NOMO-1 treated with dmso at 0.1 percent for 144 hours (cell line): ENCODE measurements at regions not wholly inside any gene's neighbourhood (a gene's known extent, or its start where the extent isn't known, plus 50 kb on each side); places are given as distances from the start of the nearest gene placed in this dataset.
A peak's percentile ranks its signal among the peaks of the same experiment; 100 is the strongest.

Source experiments
- DNase-seq: peaks from one replicate; lab custom pipeline; 2025; ENCODE audit not compliant: unreplicated experiment; lab: John Stamatoyannopoulos, UW

DNA sequence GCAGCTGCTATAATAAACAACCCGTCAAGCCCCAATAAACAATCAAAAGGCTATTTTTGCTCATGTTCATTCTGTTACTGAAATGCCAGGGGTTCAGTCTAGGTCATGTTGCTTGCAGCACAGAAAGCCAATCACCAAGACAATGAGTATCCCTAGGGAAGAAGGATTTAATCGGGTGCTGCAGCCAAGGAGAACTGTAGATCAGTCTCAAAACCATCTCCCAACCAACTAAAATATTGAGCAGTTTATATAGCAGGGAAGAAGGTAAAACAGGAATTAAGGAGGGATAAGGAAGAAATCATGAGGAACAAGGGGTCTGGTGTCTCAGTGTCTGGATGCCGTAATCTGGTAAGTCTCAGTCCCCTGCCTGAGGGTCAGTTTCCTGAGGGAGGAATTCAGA is 169.5 kb downstream of the BLID start:
- DNase-seq: no peak

DNA sequence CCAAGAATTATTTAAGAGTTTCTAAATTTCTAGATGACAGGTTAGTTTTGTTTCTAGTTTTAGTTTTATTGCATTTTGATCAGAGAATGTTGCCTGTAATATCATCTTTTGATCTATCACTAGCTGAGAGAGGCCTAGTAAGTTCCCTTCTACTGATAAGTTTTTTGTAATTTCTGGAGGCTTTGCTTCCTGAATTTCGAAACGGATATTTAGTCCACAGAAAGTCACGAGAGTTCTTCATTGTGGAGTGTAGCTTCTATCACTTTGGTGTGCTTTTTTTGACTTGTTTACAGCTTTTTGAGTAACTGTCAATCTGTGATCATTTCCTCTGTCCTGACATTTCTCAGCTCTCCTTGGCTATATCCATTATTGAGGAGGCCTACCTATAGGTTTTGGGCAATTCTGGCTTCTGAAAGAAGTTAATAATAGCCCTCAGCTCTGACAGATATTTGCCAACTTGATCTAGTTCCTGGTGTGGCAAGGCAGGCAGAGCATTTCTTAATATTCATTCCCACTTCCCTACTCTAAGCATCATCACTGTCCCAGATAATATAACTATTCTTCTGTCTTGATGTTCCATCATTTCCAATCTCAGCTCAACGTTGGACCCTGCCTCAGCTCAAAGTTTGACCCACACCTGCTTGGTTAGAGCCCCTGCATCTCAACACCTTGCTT is 171.3 kb downstream of the BLID start:
- peak; percentile 28 for DNase-seq

DNA sequence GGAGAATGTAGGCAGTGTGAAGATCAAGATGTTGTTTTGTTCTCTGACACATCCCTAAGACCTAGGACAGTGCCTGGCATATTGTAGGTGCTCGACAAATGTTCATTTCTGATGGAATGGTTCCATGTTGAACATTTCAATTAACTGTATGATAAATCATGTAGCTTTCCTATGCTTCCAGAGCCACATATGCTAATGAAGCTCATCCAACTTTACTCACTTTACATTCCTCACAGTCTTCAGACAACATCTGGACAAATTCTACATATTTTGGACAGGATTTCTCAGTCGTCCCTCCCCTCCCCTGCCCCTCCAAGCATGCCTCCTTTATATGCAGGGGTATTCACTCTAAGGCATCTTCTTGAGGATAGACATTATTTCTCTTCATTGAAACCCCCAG is 177.9 kb downstream of the BLID start:
- no peak for DNase-seq

DNA sequence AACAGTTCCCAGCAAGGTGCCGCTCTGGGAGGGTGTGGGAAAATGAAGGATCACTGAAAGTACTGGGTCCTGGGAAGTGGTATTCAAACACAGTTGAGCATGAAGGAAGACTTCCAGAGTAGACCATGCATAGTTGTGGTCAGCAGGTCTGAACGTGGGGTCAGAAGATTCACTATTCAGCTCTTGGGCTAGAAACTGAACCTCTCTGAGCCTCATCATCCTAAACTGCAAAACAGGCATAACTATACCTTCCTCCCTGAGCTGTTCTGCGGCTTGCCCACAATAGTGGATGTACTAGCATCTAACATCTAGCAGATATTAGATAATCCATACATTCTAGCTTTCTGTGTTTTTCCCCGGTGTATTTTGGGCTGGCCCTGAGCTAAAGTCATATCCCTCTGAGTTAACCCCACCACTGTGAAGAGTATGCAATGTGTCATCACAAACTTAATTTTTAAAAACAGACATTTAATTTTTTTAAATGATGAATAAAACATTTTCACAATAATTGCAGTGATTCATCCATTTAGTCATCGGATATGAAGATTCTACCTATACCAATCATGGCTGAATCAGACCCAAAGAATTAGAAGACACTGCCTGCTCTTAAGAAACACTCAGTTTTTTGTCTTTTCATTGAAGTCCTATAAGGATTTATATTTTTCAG is 179.1 kb downstream of the BLID start:
- DNase-seq: no peak

DNA sequence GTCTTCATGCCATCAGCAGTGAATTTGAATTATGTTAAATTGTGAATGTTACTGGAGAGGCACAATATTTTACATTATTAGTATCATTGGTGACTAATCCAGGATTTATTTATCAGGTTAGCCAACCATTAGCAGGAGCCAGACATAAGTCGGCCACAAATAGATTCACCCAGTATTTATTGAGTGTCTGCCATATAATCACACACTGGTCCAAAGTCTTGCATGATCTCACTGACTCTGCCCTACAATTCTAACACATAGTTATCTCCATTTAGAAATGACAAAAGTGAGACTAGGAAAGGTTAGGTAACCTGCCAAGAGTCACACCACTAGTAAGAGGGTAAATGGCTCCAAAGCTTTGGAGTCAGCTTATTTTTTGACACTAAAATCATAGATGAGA is 179.6 kb downstream of the BLID start:
- no peak for DNase-seq

DNA sequence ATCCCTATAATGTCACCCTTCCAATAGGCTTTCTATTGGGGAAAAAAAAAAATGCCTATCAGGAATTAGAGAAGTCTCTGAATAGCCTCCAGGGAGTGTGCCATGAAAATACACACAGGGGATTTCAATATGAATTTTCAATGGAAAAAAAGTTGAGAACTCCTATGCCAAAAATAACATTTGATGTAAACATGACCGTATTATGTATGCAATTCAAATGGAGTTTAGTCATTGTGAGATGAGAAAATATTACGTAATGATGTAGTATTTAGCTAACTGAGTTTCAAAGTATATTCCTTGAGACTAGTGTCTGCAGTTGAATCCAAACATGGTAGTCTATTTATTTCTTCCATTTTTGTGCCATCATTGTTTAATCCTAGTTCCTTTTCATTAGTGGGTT is 182.3 kb downstream of the BLID start:
- DNase-seq: no peak

DNA sequence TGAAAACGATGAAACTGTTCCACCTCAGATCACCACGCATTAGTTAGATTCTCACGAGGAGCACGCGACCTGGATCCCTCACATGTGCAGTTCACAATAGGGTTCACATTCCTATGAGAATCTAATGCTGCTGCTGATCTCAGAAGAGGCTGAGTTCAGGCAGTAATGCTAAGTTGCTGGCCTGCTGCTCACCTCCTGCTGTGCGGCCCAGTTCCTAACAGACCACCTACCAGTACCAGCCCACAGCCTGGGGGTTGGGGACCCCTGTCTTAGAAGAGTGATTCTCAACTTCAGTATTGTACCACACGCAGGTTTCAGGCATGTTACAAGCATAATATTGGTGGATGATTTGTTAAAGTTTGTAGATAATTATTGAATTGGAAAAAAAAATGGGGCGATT is 182.7 kb downstream of the BLID start:
- no peak for DNase-seq

DNA sequence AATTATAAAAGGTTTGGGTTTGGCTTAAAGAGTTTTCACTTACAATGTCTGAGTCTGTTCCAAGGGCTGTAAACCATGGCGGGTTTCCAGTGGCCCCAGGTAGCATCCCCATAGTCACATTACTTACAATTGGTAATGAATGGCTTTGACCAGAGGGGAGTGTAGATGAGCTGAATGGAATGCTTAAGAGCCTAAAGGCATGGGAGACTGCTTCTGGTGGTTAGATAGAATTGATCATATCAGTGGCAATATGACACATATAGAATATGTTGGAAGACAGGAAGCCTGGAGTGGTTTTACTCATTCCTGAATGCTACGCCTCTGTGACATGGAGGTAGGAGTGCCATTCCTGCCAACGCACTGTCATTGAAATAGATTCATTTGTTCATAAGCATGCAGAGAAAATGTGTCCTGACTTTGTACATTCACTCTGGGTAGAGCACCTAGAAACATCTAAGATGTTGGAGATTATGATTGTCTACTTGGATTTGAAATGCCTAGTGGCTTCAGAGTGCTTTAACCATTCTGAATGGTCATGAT is 183.3 kb downstream of the BLID start:
- DNase-seq: no peak

DNA sequence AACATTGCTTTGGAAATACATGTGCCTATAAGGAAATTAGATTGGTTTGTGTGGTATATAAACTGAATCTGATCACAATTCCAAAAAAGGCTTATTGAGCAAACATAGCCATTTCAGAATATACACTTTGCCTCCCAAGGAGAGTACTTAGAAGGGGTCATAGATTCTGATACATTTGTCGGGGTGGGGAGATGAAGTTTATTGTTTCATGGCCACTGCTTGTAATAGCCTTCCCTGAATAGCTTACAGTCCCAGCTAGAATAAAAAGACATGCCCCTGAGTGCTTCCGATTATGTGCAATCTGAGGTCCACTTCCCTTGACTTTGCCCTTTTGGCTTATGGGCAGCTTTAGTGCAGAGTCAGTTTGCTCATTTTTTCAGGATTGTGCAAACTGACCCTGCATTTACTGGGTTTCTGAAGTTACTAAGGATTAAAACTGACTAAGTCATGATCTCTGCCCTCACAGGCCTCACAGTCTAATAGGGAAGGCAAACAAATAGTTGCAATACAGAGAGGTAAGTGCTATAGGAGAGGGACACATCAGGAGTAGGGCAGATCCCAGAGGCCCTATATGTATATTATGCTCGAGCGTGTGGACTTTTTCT is 184.2 kb downstream of the BLID start:
- no peak for DNase-seq

DNA sequence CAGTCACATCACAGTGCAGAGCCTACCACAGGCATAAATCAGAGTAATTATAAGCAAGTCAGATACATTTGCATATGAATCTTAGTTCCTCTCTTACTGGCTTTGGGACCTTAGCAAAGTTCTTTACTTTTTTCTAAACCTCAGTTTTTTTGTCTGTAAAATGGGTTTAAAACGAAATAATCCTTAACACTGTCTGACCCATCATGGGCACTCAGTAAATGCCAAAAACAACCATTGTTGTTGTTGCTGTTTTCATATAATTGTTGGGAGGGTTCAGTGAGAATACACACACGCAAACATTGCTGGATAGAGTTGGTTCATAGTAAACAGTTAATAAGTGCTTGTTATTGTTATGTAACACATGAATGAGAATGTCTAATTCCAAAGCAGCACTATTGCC is 184.9 kb downstream of the BLID start:
- DNase-seq: no peak

DNA sequence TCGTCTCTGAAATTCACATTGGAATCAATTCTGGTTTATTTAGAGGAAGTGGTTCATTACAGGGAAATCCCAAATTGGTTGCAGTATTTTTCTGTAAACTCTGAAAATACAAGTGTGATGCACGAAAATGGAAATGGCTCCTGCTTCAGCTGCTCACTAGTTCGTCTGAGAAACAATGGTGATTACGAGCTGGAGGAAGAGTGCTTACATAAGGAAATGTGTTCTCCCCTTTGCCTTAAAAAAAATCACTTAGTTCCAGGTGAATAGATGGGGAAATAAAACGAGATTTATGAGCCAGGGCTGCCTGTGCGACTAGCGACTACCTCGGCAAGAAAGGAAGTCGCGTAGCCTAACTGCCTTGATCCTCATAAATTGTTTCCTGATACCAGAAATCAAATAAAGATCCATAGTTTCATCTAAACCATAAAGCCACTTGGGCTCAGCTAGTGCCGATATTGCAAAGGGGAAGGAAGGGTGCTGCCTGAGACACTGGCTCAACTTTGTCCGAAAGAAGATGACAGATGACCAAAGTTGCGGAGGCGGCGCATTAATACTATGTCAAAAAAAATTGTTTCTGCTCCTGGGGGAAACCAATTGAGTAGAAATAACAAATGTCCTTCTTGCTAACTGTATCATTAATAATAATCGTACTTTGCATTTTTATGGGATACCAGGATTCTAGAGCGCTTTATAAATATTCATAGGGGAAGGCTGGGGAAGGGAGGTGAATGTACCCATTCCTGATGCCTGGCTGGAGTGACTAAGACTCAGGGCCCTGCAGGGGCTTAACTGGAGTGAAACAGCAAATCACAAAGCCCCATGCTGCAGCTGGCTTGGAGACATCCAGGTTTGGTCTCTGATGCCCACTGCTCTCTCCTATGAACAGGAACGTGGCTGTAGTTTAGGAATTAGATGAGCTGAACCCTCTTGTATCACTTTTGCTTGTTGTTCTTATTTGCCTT is 185.7 kb downstream of the BLID start:
- peak; percentile 29 for DNase-seq

DNA sequence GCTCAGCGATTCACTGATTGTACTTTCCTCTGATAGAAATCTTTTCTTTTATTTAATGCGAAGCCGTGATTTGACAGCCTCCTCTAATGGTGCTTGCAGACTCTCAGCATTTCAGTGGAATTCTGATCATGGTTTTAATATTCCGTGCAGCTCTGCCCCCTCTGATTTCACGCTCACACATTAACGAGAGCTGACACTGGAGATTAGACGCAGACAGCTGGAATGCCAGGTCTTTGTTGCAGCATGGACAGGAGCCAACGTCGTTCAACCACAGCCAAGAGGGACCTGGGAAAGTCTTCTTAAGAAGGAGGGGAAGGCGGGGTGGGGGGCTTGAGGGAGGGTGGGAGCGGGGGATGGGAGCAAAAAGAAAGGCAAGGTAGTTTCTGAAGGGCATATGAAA is 186.4 kb downstream of the BLID start:
- DNase-seq: no peak

DNA sequence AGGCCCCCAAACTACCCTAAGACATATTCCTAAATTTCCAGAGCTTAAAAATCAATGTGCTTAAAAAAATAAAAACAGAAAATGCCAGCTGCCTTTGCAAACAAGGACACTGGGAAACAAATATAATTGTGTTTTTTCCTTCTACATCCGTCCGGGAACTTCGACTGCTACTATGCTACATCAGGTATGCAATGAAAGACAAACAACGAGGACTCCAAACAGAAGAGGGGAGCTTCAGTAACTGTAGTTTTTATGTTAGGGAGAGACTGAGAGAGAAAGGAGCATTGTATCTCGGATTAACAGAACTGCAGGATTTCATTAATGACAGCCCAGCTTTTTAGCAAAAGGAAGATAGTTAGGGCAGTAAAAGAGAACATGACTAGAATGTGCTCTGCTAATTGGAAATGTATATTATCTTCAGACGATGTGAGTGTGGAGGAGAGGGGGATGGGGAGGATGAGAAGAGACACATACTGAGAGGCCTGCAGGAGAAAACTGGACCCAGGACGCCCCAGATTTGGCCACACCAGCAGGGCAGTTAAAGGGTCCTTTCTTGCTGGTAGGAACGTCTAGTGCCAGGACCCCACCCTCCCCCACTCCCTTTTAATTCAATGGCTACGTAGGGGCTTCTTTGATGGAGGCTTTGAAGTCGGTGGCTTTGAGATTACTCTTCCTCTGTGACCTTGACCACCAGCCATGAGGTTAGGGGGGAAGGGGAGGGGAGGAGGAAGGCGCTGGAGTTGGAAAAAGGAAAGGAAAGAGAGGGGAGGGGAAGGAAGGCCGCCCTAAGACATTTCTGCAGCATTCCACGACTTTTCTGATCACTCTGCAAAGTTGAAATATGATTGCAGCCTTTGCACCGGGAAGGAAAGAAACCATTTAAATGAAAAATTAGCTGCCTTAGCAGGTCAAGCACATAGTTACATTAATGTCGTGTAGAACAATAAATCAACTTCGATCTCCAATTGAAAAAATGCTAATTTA is 187.1 kb downstream of the BLID start:
- DNase-seq: no peak

DNA sequence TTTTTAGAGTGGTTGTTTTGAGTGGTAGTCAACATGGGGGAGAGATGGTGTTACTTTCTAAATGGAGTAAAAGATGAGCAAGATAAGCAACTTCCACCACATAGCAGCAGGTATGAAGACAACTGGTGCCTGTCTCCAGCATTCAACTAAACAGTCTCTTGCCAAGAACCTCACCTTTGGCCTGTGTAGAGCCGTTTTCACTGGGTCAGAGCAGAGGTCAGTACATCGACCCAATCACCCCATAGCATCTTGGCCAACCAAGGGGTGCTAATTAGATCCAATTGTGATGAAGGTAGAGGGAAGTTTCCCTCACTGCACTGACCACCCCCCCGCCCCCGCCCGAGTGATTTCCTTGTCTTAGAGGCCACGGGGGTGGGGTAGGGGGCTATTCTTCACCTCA is 188.2 kb downstream of the BLID start:
- DNase-seq: no peak

DNA sequence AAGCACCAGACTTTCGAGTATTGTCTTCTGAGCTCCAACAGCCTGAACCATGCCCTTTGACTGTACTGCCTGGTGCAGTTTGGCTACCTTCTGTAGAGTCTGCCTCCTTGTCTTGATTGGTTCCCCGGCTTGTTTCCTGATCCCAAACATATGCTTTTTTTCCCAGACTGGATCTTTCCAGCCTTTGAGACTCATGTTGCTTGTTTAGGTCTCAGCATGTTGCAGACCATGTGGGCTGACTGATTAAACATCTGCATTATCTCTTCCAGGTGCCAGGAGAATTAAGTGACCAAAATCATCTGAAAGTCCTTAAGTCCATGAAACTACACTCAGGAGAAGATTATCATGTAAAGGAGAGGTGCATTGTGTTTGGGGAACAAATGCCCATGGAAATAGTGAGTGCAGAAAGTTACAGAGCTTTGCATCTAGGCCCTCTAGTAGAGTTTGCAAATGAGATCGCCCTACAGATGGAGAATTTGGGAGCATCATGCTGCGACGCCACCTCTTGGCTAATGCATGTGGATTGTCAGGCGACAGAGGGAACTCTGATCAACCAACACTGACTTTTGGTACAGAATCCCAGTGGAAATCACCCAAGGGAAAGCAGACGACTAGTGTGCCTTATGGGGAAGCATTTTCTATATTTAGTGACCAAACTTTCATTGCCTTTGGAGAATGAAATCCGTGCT is 188.8 kb downstream of the BLID start:
- DNase-seq: no peak

DNA sequence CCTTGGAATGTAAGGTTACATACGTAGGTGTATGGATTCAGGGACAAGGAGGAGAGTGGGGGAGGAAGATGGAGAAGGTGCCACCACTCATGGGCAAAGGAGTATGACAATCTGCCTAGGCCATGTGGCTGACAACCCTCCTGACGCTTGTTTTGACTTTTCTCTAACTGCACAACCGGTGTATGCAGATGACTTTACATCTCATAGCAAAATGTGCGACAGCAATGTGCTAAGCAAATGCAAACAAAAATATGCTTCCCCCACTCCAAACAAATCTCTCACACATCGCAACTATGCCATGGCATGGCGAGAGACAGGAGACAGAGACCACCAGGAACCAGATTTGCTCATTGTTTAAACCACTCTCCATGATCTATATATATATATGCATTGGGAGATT is 191.8 kb downstream of the BLID start:
- no peak for DNase-seq

DNA sequence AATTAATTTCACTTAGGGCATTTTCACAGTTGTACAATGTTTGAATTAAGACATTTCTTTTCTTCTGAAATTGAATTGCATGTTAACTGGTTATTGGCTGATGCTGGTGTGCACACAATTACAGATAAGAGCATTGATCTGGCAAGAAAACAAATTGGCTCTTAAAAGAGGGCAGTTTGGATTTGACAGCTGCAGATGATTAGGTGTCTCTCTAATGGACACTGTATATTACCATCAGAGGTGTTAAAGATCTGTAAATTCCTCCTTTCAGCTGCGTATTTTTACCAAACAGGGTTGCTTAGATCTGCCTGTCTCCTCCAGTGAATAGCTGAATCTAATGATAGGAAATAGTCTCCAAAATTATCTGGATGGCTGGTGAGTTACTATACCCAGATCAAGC is 198.5 kb downstream of the BLID start:
- DNase-seq: no peak

DNA sequence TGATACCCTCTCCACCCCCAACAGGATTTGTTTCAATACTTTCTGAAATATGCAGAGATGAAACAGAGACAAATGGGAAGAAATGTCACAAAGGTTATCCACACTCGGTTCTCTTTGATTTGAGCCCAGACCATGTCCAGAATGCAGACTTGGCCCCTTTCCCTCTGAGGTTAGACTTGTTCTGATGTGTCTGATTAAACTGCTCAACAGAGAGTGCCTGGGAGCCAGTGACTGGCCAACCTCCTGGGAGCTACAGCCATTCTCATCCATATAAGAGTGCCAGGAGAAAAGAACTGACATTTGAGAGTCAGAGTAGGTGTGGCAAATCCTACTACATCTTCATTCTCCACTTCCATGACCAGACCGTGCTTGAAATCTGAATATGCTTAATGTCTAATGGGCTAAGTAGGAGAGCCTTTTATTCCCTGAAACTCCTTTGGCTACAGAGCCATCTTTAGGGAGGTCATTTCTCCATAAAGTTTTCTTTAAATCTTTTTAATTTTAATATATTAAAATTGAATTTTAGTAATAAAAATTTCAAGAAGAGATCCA is 201.4 kb downstream of the BLID start:
- DNase-seq: no peak

DNA sequence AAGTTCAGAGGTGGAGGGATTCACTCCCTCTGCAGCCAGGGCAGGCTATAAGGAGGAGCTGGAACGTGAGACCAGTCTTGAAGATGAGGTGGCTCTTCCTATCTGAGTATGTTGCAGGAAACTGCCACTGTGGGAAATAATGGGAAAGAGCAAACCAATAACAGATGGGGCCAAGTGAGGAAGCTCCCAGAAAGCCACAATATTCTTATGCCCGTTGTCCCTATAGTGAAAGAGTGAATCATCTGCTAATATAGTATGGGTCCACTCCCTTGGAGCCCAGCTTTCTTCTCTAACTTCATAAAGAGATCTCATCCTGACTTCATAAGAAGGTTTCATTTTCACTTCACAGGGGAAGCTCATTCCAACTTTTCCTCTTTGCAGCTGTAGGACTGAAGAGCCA is 206.4 kb downstream of the BLID start:
- no peak for DNase-seq
